ENCODE measurements at regions not wholly inside any gene's neighbourhood (a gene's known extent, or its start where the extent isn't known, plus 50 kb on each side); places are given as distances from the start of the nearest gene placed in this dataset.
A peak's percentile ranks its signal among the peaks of the same experiment; 100 is the strongest.
"Not testable (repeated sequence)": the region's sequence is repeated elsewhere in the genome, so short reads cannot be mapped to it uniquely, and the experiment has no call there.

DNA sequence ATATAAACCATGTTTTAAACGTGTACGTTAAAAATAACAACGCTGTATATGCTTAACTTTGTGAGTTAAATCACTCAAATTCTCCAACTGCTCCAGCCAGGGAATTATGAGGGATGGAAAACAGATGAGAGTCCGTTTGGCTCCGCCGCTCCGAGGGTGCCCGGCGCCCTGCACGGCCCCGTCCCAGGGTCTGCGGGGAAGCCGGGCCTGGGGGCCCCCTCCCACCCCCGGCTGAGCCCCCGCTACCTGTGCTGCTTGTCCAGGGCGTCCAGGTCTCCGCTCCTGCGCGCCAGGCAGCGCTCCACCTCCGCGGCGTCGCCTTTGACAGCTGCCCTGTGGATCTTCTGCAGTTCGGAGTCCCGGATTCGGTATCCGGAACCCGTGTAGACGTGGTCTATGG lies 415.5 kb downstream of the FOXD4L4 start:
- not testable (repeated sequence) for H3K27ac ChIP-seq; H3K27me3 ChIP-seq; H3K36me3 ChIP-seq; H3K4me3 ChIP-seq; H3K9me3 ChIP-seq (replicated peaks); H3K4me1 ChIP-seq; DNase-seq

- not testable (repeated sequence) for H3K27ac ChIP-seq; H3K36me3 ChIP-seq; H3K4me3 ChIP-seq; H3K9me3 ChIP-seq (replicated peaks); H3K27me3 ChIP-seq; H3K4me1 ChIP-seq
- peak; percentile 34 to 55 for DNase-seq
These were observed 416.2 kb downstream of the FOXD4L4 start for GRCh38 chr9:66153021-66153725.

DNA sequence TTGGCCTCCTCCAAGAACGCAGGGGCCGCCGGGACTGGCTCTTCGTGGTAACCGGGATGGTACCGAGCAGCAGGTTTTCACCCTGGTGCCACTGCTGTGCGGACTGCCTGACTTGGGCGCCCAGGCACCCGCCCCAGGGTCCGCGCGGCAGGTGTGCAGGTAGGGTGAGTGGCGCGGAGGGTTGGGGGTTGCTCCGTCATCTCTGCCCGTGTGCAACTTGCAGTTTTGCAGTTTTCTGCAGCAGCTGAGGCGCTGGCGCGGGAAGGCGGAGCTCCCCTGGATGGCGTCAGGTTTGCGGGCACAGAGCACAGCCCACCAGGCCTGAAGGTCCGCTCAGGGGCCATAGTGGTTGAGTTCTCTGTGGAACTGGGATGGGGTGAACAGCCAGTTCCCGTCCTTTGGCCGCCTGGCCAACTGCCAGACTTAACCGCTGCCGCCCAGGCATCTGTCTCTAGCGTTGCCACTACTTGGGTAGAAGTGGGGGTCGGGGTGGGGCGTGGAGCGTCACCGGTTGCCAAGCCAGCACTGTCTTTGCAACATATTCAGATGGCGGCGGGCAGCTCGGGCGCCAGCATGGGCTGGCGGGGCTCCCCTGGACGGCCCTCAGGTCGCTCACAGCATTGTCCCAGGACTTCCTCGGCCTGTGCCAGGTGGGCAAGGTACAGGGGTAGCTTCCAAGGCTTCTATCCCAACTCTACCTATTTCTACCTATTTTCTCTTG lies 417.2 kb downstream of the FOXD4L4 start:
- not testable (repeated sequence) for H3K27ac ChIP-seq; H3K9me3 ChIP-seq (replicated peaks); DNase-seq; H3K4me1 ChIP-seq; H3K27me3 ChIP-seq; H3K4me3 ChIP-seq; H3K36me3 ChIP-seq

DNA sequence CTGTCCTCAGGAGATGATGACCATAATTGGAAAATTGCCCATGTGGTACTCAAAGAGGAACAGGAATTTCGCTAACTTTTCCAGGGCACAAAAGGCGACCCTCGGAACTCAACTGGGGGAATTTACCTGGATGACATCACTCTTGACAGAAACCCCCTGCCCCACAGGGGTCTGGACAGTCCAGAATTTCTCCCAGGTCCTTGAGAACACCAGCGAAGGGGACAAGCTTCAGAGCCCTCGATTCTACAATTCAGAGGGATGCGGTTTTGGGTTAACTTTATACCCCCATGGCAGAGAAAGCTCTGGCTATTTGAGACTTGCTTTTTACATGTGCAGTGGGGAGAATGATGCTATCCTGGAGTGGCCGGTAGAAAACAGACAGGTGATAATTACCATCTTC lies 445.4 kb downstream of the FOXD4L4 start:
- H3K27ac ChIP-seq; H3K4me1 ChIP-seq; H3K4me3 ChIP-seq; H3K9me3 ChIP-seq (replicated peaks); H3K27me3 ChIP-seq; DNase-seq; H3K36me3 ChIP-seq: not testable (repeated sequence)

DNA sequence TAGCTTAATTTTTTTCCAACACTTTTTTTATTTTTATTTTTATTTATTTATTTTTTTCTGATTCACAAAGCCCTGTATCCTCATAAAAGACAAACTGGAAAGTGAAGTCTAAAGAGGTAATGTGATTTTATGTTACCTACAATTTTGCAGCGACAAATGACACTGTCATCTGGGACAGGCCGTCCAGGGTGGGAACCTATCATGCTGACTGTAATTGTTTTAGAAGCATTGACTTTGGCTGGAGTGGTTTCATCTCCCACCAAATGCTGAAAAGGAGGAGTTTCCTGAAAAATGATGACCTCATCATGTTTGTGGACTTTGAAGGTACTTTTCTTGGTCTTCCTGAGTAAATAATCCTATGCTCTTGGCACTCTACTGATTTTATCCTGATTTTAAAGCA lies 446.7 kb downstream of the FOXD4L4 start:
- not testable (repeated sequence) for H3K9me3 ChIP-seq (replicated peaks); DNase-seq; H3K4me1 ChIP-seq; H3K27me3 ChIP-seq; H3K27ac ChIP-seq; H3K4me3 ChIP-seq; H3K36me3 ChIP-seq

DNA sequence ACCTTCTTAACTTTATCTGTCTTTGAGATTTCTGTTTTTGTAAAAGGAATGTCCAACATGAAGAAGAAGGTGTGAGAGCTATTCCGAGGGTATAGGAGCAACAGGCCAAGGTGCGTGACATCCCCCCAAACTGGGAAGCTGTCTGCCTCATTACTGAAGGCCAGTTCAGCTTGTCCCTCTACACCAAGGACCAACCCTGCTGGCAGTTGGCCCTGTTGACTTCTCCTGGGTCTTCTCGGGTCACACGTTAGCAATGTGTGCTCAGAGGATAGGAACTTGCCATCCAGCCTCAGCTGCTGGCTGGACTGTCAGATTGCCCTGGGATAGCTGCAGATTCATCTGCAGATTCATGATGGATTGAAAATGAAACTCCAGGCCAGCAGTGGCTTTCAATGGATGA lies 460.3 kb downstream of the FOXD4L4 start:
- not testable (repeated sequence) for H3K27ac ChIP-seq; H3K36me3 ChIP-seq; H3K4me1 ChIP-seq; H3K27me3 ChIP-seq; H3K4me3 ChIP-seq; DNase-seq; H3K9me3 ChIP-seq (replicated peaks)

DNA sequence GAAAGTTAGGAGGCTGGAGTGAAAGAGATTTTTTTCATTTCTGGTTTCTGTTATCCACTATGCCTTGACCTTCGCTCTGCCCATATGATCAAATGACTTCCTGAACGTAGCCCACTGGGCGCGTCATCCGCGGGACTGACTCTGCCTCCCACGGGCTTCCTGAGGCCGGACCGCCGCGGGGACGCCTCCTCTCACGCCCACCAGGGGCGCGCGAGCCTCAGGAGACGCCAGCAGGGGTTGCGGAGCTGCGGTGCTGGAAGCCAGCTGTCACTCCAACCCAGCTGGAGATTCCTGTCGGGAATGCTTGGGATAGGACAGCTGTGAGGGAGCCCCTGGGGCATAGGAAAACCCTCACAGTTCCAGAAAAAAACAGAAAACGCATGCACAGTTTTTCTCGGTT lies 461.5 kb downstream of the FOXD4L4 start:
- H3K4me1 ChIP-seq; H3K27ac ChIP-seq; H3K36me3 ChIP-seq; H3K9me3 ChIP-seq (replicated peaks); H3K4me3 ChIP-seq; H3K27me3 ChIP-seq: not testable (repeated sequence)
- peak in 1 of 2 experiments; percentile 79 for DNase-seq

DNA sequence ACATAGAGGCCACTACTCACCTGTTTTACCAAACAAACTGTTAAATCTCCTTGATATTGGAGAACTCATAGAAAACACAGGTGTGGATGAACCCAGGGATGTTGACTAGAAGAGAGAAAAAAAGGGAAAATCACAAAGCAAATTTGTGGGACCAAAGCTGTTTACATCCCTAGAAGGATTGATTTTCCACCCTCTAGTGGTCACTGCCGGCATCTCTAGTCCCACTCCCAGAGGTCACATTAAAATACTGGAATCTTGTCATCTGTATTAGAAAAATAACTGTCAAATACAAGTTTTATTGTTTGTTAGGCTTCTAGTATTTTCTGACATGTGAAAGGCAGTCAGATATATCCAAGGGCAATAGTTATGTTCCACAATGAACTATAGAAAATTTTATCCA lies 469.7 kb downstream of the FOXD4L4 start:
- H3K4me1 ChIP-seq; DNase-seq; H3K9me3 ChIP-seq (replicated peaks): not testable (repeated sequence)

DNA sequence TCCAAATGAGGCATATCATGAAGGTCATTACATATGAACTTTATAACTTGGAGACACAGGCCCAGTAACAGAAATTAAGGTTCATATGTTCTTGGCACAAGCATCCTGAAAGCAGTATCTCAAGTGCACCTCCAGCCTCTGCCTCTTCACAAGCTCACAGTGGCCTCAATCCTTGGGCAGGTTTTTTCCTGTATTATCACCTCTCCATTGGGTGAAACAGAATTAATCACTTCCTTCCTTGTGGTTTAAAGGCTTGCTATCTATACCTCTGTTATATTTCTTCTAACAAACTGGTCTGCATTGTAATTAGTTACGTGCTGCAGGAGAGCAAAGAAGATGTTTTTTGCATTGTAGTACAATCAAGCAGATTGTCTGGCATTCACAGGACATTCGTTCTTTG lies 471.0 kb downstream of the FOXD4L4 start:
- DNase-seq; H3K4me1 ChIP-seq; H3K4me3 ChIP-seq; H3K27ac ChIP-seq; H3K36me3 ChIP-seq; H3K27me3 ChIP-seq; H3K9me3 ChIP-seq (replicated peaks): not testable (repeated sequence)

More for the DNA sequence above, 469.7 kb downstream of the FOXD4L4 start:
- H3K27me3 ChIP-seq, H3K4me3 ChIP-seq, H3K36me3 ChIP-seq, H3K27ac ChIP-seq: not testable (repeated sequence)

- H3K27me3 ChIP-seq; H3K27ac ChIP-seq; H3K4me1 ChIP-seq; H3K9me3 ChIP-seq (replicated peaks); H3K4me3 ChIP-seq; H3K36me3 ChIP-seq: not testable (repeated sequence)
- peak in 1 of 2 experiments; percentile 2 for DNase-seq
These were observed 507.8 kb downstream of the FOXD4L4 start for GRCh38 chr9:66244763-66245162.

DNA sequence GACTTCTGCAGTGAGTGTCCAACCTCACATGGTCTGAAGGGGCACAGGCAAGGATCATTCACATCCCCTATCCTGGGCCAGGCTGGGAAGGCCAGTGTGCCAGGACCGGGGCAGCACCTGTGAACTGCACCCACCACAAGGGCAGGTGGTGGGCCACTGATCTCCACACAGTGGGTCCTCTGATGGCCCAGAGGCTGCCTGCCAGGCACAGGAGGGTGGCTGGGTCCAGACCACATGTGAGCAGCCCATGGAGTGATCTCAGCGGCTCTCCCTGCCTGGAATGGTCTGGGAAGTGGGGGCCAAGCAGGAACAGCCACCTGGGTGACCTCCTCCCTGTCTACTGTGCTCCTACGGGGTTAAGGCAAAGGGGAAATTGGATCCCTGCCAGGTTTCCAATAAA lies 508.5 kb downstream of the FOXD4L4 start:
- H3K4me1 ChIP-seq; DNase-seq; H3K36me3 ChIP-seq; H3K9me3 ChIP-seq (replicated peaks); H3K4me3 ChIP-seq; H3K27me3 ChIP-seq; H3K27ac ChIP-seq: not testable (repeated sequence)

DNA sequence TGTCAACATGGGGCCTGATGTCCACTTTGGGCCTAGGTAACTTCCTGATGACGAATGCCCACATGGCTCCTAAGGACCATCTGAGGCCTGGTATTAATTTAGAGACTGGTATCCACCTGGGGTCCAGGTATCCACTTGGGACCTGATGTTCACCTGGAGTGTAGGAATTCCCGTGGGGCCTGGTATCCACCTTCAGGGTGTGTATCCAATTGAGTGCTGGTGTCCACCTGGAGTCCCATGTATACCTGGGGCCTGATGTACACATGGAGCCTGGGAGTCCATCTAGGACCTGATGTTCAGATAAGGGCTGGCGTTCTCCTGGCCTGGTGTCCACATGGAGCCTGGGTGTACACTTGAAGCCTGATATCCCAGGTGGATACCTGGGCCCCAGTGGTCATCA lies 520.6 kb downstream of the FOXD4L4 start:
- not testable (repeated sequence) for H3K9me3 ChIP-seq (replicated peaks); DNase-seq; H3K4me3 ChIP-seq; H3K27me3 ChIP-seq; H3K36me3 ChIP-seq; H3K27ac ChIP-seq; H3K4me1 ChIP-seq

GRCh38 chr9:66261576-66261975 lies 524.6 kb downstream of the FOXD4L4 start:
- not testable (repeated sequence) for H3K27me3 ChIP-seq; H3K9me3 ChIP-seq (replicated peaks); DNase-seq; H3K4me3 ChIP-seq; H3K36me3 ChIP-seq; H3K4me1 ChIP-seq; H3K27ac ChIP-seq

DNA sequence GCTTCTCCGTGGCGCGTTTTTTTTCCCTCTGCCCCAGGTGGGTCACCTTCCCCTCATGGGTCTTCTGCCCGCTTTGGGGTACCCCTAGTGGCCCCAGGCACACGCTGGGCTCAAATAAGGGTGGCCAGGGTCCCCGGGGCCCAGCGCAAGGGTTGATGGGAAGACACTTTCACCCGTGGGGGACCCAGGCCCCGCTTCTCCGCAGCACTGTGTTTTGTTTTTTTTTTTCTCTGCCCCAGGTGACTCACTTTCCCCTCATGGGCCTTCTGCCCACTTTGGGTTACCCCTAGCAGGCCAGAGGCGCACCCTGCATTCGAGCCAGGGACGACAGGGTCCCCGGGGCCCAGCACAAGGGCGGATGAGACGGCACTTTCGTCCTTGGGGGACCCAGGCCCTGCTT lies 526.7 kb downstream of the FOXD4L4 start:
- H3K27me3 ChIP-seq; H3K4me1 ChIP-seq; H3K4me3 ChIP-seq; H3K27ac ChIP-seq; H3K9me3 ChIP-seq (replicated peaks); H3K36me3 ChIP-seq; DNase-seq: not testable (repeated sequence)

DNA sequence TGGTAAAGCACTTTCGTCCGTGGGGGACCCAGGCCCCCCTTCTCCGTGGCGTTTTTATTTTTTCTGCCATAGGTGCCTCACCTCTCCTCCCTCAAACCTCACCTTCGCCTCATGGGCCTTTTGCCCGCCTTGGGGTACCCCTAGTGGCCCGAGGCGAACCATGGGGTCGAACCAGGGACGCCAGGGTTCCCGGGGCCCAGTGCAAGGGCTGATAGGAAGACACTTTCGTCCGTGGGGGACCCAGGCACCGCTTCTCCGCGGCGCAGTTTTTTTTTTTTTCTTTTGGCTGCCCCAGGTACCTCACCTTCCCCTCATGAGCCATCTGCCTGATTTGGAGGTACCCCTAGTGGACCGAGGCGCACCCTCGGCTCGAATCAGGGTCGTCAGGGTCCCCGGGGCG lies 527.8 kb downstream of the FOXD4L4 start:
- DNase-seq; H3K4me3 ChIP-seq; H3K36me3 ChIP-seq; H3K27ac ChIP-seq; H3K9me3 ChIP-seq (replicated peaks); H3K27me3 ChIP-seq; H3K4me1 ChIP-seq: not testable (repeated sequence)

DNA sequence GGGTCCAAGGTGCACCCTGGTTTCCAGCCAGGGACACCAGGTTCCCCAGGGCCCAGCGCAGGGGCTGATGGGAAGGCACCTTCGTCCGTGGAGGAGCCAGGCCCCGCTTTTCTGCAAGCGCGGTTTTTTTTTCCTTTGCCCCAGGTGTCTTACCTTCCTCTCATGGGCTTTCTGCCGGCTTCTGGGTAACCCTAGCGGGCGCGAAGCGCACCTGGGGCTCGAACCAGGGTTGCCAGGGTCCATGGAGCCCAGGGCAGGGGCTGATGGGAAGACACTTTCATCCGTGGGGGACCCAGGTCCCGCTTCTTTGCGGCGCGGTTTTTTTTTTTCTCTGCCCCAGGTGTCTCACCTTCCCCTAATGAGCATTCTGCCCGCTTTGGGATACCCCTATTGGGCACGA lies 529.3 kb downstream of the FOXD4L4 start:
- not testable (repeated sequence) for DNase-seq; H3K36me3 ChIP-seq; H3K4me1 ChIP-seq; H3K9me3 ChIP-seq (replicated peaks); H3K27me3 ChIP-seq; H3K4me3 ChIP-seq; H3K27ac ChIP-seq

Measured in SJCRH30 (cell line).